CD8-positive, alpha-beta memory T cell (primary cell): ENCODE measurements at regions not wholly inside any gene's neighbourhood (a gene's known extent, or its start where the extent isn't known, plus 50 kb on each side); places are given as distances from the start of the nearest gene placed in this dataset.

Experiments used
- CTCF ChIA-PET: fragments of 350-600 bp; sonication (Branson Sonifier 250); formaldehyde crosslinking; loops from one replicate; lab custom pipeline; 2021; ENCODE audit warnings: antibody characterized with exemption; lab: Charles Lee
- POLR2A ChIA-PET: fragments of 350-600 bp; sonication (Branson Sonifier 250); formaldehyde crosslinking; loops from one replicate; lab custom pipeline; 2021; ENCODE audit warnings: antibody characterized with exemption; lab: Charles Lee
- DNase-seq, 5 donors: peaks; one replicate each; pipeline versions ENCODE4 v3.0.0 to v3.0.0-alpha.2; 2020 to 2022; ENCODE audit warnings: mixed read lengths in 1 of 5
- H3K27ac ChIP-seq: one replicate; pipeline ENCODE4 v1.7.0; 2013; ENCODE audit warnings: low read depth, mild to moderate bottlenecking, low read length, moderate library complexity
- H3K27me3 ChIP-seq: 2 replicates; pipeline ENCODE4 v1.7.0; 2013; ENCODE audit warnings: low read length, mild to moderate bottlenecking; ENCODE audit not compliant: insufficient read depth, poor library complexity, severe bottlenecking
- H3K36me3 ChIP-seq: 2 replicates; pipeline ENCODE4 v1.7.0; 2013; ENCODE audit warnings: mild to moderate bottlenecking, low read length, moderate library complexity; ENCODE audit not compliant: insufficient read depth
- H3K4me1 ChIP-seq: 2 replicates; pipeline ENCODE4 v1.7.0; 2013; ENCODE audit warnings: mild to moderate bottlenecking, low read length, moderate library complexity; ENCODE audit not compliant: insufficient read depth
- H3K4me3 ChIP-seq: 2 replicates; pipeline ENCODE4 v1.7.0; 2013; ENCODE audit warnings: mild to moderate bottlenecking, low read length
- H3K9me3 ChIP-seq: 2 replicates; pipeline ENCODE4 v1.7.0; 2013; ENCODE audit warnings: mild to moderate bottlenecking, low read length
- H3K27ac Mint-ChIP-seq, 8 donors: one replicate each; pipeline ENCODE4 v1.8.0; 2020 to 2021; ENCODE audit warnings: mixed read lengths in 8 of 8, mild to moderate bottlenecking in 6 of 8, inconsistent platforms in 3 of 8, moderate library complexity in 3 of 8
- H3K27me3 Mint-ChIP-seq, 2 donors: one replicate each; pipeline ENCODE4 v1.8.0; 2020 to 2021; ENCODE audit warnings: mixed read lengths in 2 of 2, mild to moderate bottlenecking in 1 of 2, moderate library complexity in 1 of 2
- H3K36me3 Mint-ChIP-seq, 3 donors: one replicate each; pipeline ENCODE4 v1.8.0; 2020 to 2021; ENCODE audit warnings: mixed read lengths in 3 of 3, inconsistent platforms in 1 of 3, mild to moderate bottlenecking in 1 of 3
- H3K4me1 Mint-ChIP-seq, 3 donors: one replicate each; pipeline ENCODE4 v1.8.0; 2020 to 2021; ENCODE audit warnings: mixed read lengths in 3 of 3, inconsistent platforms in 1 of 3, mild to moderate bottlenecking in 1 of 3
- H3K4me3 Mint-ChIP-seq, 7 donors: one replicate each; pipeline ENCODE4 v1.8.0; 2020 to 2021; ENCODE audit warnings: mixed read lengths in 7 of 7, mild to moderate bottlenecking in 6 of 7, moderate library complexity in 4 of 7, inconsistent platforms in 2 of 7
- H3K9me3 Mint-ChIP-seq, 5 donors: one replicate each; pipeline ENCODE4 v1.8.0; 2020 to 2022; ENCODE audit warnings: mixed read lengths in 5 of 5, mild to moderate bottlenecking in 3 of 5, moderate library complexity in 2 of 5, inconsistent platforms in 1 of 5

GRCh38 chr18:78538669-78539440 lies 440.8 kb upstream of the SALL3 start:
- Histone ChIP-seq H3K4me3 (no peak overlapping the region), H3K27me3 (no peaks in the 10 kb centered on the region), H3K36me3 (no peaks in the 10 kb centered on the region), H3K9me3 (no peaks in the 10 kb centered on the region), H3K4me1 (no peaks in the 10 kb centered on the region), H3K27ac (no peak overlapping the region)
- ChIA-PET CTCF (interaction anchor here (0.7 kb wide), 1 partner anchor 10 kb away, joined by 3 read pairs; no protein-coding TSS in a partner anchor), POLR2A (no interaction called here)
- no peak for DNase-seq
- Mint-ChIP-seq H3K27me3 (peaks cover 4 to 5% of the 10 kb centered on the region in 2 donors), H3K9me3 (no peaks in the 10 kb centered on the region), H3K27ac (no peak overlapping the region), H3K4me1 (peaks cover 0 to 5% (median 0%) of the 10 kb centered on the region in 3 donors), H3K36me3 (no peaks in the 10 kb centered on the region), H3K4me3 (no peak overlapping the region)

GRCh38 chr18:78540636-78541529 lies 438.7 kb upstream of the SALL3 start:
- Mint-ChIP-seq H3K36me3 (no peaks in the 10 kb centered on the region), H3K27me3 (peaks cover 0 to 3% of the 10 kb centered on the region in 2 donors), H3K27ac (no peak overlapping the region), H3K4me1 (peaks cover 0 to 5% (median 0%) of the 10 kb centered on the region in 3 donors), H3K9me3 (peaks cover 0 to 1% (median 0%) of the 10 kb centered on the region in 5 donors), H3K4me3 (no peak overlapping the region)
- Histone ChIP-seq H3K4me3 (no peak overlapping the region), H3K9me3 (no peaks in the 10 kb centered on the region), H3K36me3 (no peaks in the 10 kb centered on the region), H3K27me3 (no peaks in the 10 kb centered on the region), H3K4me1 (no peaks in the 10 kb centered on the region), H3K27ac (no peak overlapping the region)
- ChIA-PET CTCF (no interaction called here), POLR2A (no interaction called here)
- no peak for DNase-seq

GRCh38 chr18:78542204-78542603 lies 437.4 kb upstream of the SALL3 start:
- Mint-ChIP-seq H3K9me3 (peaks cover 0 to 2% (median 0%) of the 10 kb centered on the region in 5 donors), H3K4me3 (no peak overlapping the region), H3K4me1 (peaks cover 0 to 5% (median 0%) of the 10 kb centered on the region in 3 donors), H3K36me3 (no peaks in the 10 kb centered on the region), H3K27ac (no peak overlapping the region), H3K27me3 (peaks cover 0 to 3% of the 10 kb centered on the region in 2 donors)
- no peaks in the 10 kb centered on the region for H3K36me3 ChIP-seq
- DNase-seq, result no peak
- no peaks in the 10 kb centered on the region for H3K4me1 ChIP-seq
- H3K27me3 ChIP-seq, result no peaks in the 10 kb centered on the region
- H3K27ac ChIP-seq, result no peak overlapping the region
- H3K9me3 ChIP-seq, result no peaks in the 10 kb centered on the region
- no peak overlapping the region for H3K4me3 ChIP-seq
- CTCF ChIA-PET, result no interaction called here
- POLR2A ChIA-PET, result no interaction called here

- Mint-ChIP-seq H3K27ac (no peak overlapping the region), H3K4me3 (no peak overlapping the region), H3K4me1 (peaks cover 0 to 5% (median 0%) of the 10 kb centered on the region in 3 donors), H3K9me3 (peaks cover 0 to 2% (median 0%) of the 10 kb centered on the region in 5 donors), H3K27me3 (peaks cover 0 to 3% of the 10 kb centered on the region in 2 donors), H3K36me3 (no peaks in the 10 kb centered on the region)
- H3K4me3 ChIP-seq, result no peak overlapping the region
- H3K9me3 ChIP-seq, result no peaks in the 10 kb centered on the region
- CTCF ChIA-PET, result no interaction called here
- POLR2A ChIA-PET, result no interaction called here
- H3K36me3 ChIP-seq, result no peaks in the 10 kb centered on the region
- no peak overlapping the region for H3K27ac ChIP-seq
- DNase-seq, result no peak
- H3K27me3 ChIP-seq, result no peaks in the 10 kb centered on the region
- no peaks in the 10 kb centered on the region for H3K4me1 ChIP-seq
These were observed 436.4 kb upstream of the SALL3 start for GRCh38 chr18:78543201-78543725.

GRCh38 chr18:78546281-78546680 lies 433.3 kb upstream of the SALL3 start:
- no peaks in the 10 kb centered on the region for H3K36me3 ChIP-seq
- no peak for DNase-seq
- Mint-ChIP-seq H3K4me1 (no peaks in the 10 kb centered on the region), H3K27me3 (no peaks in the 10 kb centered on the region), H3K9me3 (peaks cover 0 to 5% (median 3%) of the 10 kb centered on the region in 5 donors), H3K4me3 (no peak overlapping the region), H3K27ac (no peak overlapping the region), H3K36me3 (no peaks in the 10 kb centered on the region)
- no peaks in the 10 kb centered on the region for H3K27me3 ChIP-seq
- POLR2A ChIA-PET, result no interaction called here
- no peak overlapping the region for H3K27ac ChIP-seq
- no peak overlapping the region for H3K4me3 ChIP-seq
- CTCF ChIA-PET, result no interaction called here
- no peaks in the 10 kb centered on the region for H3K9me3 ChIP-seq
- no peaks in the 10 kb centered on the region for H3K4me1 ChIP-seq

GRCh38 chr18:78547817-78548216 lies 431.8 kb upstream of the SALL3 start:
- Mint-ChIP-seq H3K27me3 (no peaks in the 10 kb centered on the region), H3K4me3 (no peak overlapping the region)
- CTCF ChIA-PET, result no interaction called here

GRCh38 chr18:78548261-78549058 lies 431.2 kb upstream of the SALL3 start:
- H3K4me1 Mint-ChIP-seq, result no peaks in the 10 kb centered on the region
- Histone ChIP-seq H3K27ac (no peak overlapping the region), H3K4me3 (no peak overlapping the region), H3K27me3 (no peaks in the 10 kb centered on the region), H3K36me3 (no peaks in the 10 kb centered on the region), H3K9me3 (no peaks in the 10 kb centered on the region), H3K4me1 (no peaks in the 10 kb centered on the region)
- H3K4me3 Mint-ChIP-seq, result no peak overlapping the region
- POLR2A ChIA-PET, result no interaction called here
- no peak overlapping the region for H3K27ac Mint-ChIP-seq
- H3K36me3 Mint-ChIP-seq, result no peaks in the 10 kb centered on the region
- H3K27me3 Mint-ChIP-seq, result no peaks in the 10 kb centered on the region
- H3K9me3 Mint-ChIP-seq, result peaks cover 0 to 8% (median 4%) of the 10 kb centered on the region in 5 donors
- DNase-seq, result no peak
- CTCF ChIA-PET, result no interaction called here

More at GRCh38 chr18:78547817-78548216, 431.8 kb upstream of the SALL3 start:
- Histone ChIP-seq H3K27ac (no peak overlapping the region), H3K4me3 (no peak overlapping the region), H3K27me3 (no peaks in the 10 kb centered on the region), H3K9me3 (no peaks in the 10 kb centered on the region), H3K4me1 (no peaks in the 10 kb centered on the region), H3K36me3 (no peaks in the 10 kb centered on the region)
- Mint-ChIP-seq H3K9me3 (peaks cover 0 to 8% (median 4%) of the 10 kb centered on the region in 5 donors), H3K27ac (no peak overlapping the region), H3K36me3 (no peaks in the 10 kb centered on the region), H3K4me1 (no peaks in the 10 kb centered on the region)
- no peak for DNase-seq
- POLR2A ChIA-PET, result no interaction called here
